Lower leg skin (tissue), 4 donors: ENCODE measurements at regions not wholly inside any gene's neighbourhood (a gene's known extent, or its start where the extent isn't known, plus 50 kb on each side); places are given as distances from the start of the nearest gene placed in this dataset.

Experiments
- DNase-seq, 2 donors: peaks; one replicate each; pipeline ENCODE4 v3.0.0-alpha.2; 2019; ENCODE audit warnings: low spot score in 2 of 2
- H3K4me3 ChIP-seq: fragments of 200-600 bp; sonication (generic); 2 replicates; pipeline ENCODE4 v1.5.1; 2017; ENCODE audit warnings: mild to moderate bottlenecking, low read depth; ENCODE audit not compliant: poor library complexity, severe bottlenecking
- CTCF ChIP-seq, 3 donors: fragments of 450-650 bp; IDR thresholded peaks; one replicate each; pipeline ENCODE4 v1.5.1; 2016; ENCODE audit warnings: antibody characterized with exemption in 3 of 3, mild to moderate bottlenecking in 3 of 3, moderate library complexity in 2 of 3
- POLR2A ChIP-seq, 2 donors: fragments of 450-650 bp; IDR thresholded peaks; one replicate each; pipeline ENCODE4 v1.6.1; 2016 to 2017; ENCODE audit warnings: antibody characterized with exemption in 2 of 2, mild to moderate bottlenecking in 1 of 2, moderate library complexity in 1 of 2
- WGBS, 2 donors: methylation state at CpG; one replicate each; pipeline ENCODE4 v1.1.5; 2018; 5-methylcytosine and 5-hydroxymethylcytosine counted together
- intact Hi-C: fragments of 100-400 bp; cut with DNase I; formaldehyde crosslinking; loops from one replicate; pipeline ENCODE4 v1.15.0; 2023; ENCODE audit warnings: low total_unique reads

- DNase-seq = no peak
- no peak overlapping the region for H3K4me3 ChIP-seq
- intact Hi-C loops = no loop called here
- TF ChIP-seq POLR2A (IDR thresholded peaks at IDR 0.05) (no peak), CTCF (IDR thresholded peaks at IDR 0.05) (no peak)
- WGBS, 2 donors = 62 to 70% methylated on average over 5 of the region's 5 CpGs
These were observed 319.8 kb downstream of the TDRD15 start for GRCh38 chr2:21443494-21444105.

GRCh38 chr2:21449881-21450280 lies 326.1 kb downstream of the TDRD15 start:
- 80 to 82% methylated on average over 4 of the region's 4 CpGs for WGBS, 2 donors
- no peak overlapping the region for H3K4me3 ChIP-seq
- intact Hi-C loops = no loop called here

GRCh38 chr2:21451403-21451802 lies 327.6 kb downstream of the TDRD15 start:
- no peak for DNase-seq
- H3K4me3 ChIP-seq = no peak overlapping the region
- 65 to 79% methylated on average over 2 of the region's 2 CpGs for WGBS, 2 donors
- intact Hi-C loops = no loop called here
- no peak for TF ChIP-seq POLR2A (IDR thresholded peaks at IDR 0.05)
- no peak for TF ChIP-seq CTCF (IDR thresholded peaks at IDR 0.05)

More at GRCh38 chr2:21449881-21450280, 326.1 kb downstream of the TDRD15 start:
- TF ChIP-seq POLR2A (IDR thresholded peaks at IDR 0.05) (no peak), CTCF (IDR thresholded peaks at IDR 0.05) (no peak)
- DNase-seq = no peak

- H3K4me3 ChIP-seq = no peak overlapping the region
- DNase-seq = no peak
- no peak for TF ChIP-seq POLR2A (IDR thresholded peaks at IDR 0.05)
- no peak for TF ChIP-seq CTCF (IDR thresholded peaks at IDR 0.05)
- intact Hi-C loops = no loop called here
- WGBS, 2 donors = 66 to 70% methylated on average over 5 of the region's 5 CpGs
These were observed 328.5 kb downstream of the TDRD15 start for GRCh38 chr2:21452263-21452662.

GRCh38 chr2:21452678-21453077 lies 328.9 kb downstream of the TDRD15 start:
- TF ChIP-seq CTCF (IDR thresholded peaks at IDR 0.05) (no peak), POLR2A (IDR thresholded peaks at IDR 0.05) (no peak)
- intact Hi-C loops = no loop called here
- WGBS, 2 donors = 55% methylated on average over 5 of the region's 5 CpGs
- no peak overlapping the region for H3K4me3 ChIP-seq
- no peak for DNase-seq
